Activated CD8-positive, alpha-beta memory T cell treated with anti-CD3 and anti-CD28 coated beads, Interleukin-2, amount 50 U/mL, for 4 hours (primary cell): ENCODE measurements at regions not wholly inside any gene's neighbourhood (a gene's known extent, or its start where the extent isn't known, plus 50 kb on each side); places are given as distances from the start of the nearest gene placed in this dataset.
"Not testable (repeated sequence)": the region's sequence is repeated elsewhere in the genome, so short reads cannot be mapped to it uniquely, and the experiment has no call there.

ENCODE experiments used
- DNase-seq: peaks from one replicate; pipeline ENCODE4 v3.0.0-alpha.2; 2020

DNA sequence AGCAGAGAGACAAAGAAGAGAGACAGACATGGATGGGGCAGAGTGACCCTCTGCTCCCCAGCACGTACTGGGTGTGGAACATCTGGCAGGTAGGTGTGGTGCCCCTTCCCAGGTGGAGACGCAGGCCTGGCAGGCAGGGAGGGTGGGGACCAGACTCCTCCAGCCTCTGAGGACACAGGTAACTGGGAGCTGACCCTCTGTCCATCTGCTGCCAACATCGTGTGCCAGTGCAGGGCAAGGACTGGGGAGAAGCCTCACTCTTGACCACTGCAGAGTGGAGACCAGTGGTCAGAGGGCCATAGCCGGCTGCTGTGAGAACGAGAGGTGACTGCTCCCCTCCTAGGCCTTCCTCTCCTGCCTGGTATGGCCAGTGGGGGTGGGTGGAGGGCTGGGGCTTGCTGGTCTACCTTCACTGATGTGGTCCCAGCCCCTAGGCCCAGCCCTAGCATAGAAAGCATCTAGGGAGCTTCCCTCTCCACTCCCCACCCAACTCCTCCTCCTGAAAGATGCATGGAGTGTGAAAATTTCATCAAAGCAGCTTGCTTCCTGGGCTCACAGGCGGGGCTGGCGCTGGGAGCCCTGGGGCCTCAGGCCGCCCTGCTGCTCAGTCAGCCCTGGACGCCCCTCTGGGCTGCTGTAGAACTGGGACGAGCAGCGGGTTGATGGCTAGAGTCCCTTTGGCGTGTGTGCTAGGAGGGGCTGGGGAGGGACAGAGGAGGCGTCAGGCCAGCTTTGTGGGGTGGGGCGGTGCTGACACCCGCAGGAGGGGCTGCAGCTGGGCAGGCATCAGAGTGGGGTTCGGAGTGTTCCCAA, 90.3 kb downstream of the PLXNA1 start:
- no peak for DNase-seq

DNA sequence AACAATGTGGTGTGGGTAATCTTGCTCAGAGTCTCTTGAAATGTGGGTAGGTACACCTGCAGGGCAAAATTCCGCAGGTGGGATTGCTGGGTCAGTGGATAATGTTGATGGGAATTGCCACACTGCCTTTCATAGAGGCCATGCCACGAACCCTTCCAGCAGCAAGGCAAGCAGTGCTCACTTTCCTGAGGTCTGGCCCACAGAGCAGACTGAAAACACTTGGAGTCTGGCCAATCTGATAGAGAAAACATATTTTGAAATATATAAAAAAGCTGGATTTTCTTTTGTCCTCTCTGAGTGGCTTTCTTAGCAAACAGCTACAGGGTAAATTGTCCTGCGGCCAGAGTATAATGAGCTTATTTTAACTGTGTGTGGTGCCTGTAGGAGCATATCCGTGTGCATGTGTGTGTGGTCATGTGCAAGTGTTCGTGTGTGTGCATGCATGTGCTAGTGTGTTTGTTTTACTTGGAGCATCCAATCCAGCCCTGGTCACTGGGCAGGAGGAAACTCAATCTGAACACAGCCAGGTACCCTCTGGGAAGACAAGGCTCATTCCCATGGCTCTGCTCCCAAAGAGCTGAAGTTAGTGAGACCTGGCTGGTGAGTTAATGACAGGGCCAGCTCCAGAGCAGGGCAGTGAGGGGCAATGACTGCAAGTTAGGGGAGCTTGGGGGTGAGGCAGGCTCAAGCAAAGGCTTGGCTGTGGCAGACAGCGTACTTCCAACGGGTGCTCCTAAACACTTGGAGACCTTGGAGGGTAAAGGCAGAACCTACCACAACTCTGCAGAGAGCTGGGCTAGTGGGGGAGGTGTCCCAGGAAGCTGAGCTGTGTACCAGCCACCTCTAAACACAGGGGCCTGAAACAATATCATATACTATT, 91.3 kb downstream of the PLXNA1 start:
- DNase-seq = no peak

DNA sequence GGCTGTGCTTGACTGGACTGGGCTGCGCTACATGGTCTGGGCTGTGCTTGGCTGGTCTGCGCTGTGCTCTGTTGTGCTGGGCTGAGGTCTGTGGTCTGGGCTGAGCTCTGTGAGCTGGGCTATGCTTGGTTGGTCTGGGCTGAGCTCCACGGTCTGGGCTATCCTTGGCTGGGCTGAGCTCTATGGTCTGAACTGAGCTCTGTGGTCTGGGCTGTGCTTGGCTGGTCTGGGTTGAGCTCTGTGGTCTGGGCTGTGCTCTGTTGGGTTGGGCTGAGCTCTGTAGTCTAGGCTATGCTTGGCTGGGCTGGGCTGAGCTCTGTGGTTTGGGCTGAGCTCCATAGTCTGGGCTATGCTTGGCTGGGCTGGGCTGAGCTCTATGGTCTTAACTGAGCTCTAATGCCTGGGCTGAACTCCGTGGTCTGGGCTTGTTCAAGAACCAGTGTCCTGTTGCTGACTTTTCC, 92.0 kb downstream of the PLXNA1 start:
- DNase-seq = no peak

DNA sequence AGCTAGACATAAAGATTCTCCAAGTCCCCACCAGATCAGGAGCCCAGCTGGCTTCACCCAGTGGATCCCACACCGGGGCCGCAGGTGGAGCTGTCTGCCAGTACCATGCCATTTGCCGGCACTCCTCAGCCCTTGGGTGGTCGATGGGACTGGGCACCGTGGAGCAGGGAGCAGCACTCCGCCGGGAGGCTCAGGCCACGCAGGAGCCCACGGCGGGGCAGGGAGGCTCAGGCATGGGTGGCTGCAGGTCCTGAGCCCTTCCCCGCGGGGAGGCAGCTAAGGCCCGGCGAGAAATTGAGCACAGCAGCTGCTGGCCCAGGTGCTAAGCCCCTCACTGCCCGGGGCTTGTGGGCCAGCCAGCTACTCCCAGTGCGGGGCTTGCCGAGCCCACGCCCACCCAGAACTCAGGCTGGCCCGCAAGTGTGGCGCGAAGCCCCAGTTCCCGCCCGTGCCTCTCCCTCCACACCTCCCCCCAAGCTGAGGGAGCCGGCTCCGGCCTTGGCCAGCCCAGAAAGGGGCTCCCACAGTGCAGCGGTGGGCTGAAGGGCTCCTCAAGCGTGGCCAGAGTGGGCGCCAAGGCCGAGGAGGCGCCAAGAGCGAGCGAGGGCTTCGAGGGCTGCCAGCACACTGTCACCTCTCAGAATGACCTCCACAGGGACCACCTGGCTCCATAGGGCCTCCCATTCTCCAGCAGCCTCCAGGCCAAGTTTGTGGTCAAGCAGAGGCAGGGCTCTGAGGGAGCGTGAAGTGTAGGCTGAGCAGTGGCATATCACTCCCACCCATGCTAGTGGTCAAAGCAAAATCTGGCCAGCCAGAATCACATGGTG, 93.5 kb downstream of the PLXNA1 start:
- DNase-seq = not testable (repeated sequence)

DNA sequence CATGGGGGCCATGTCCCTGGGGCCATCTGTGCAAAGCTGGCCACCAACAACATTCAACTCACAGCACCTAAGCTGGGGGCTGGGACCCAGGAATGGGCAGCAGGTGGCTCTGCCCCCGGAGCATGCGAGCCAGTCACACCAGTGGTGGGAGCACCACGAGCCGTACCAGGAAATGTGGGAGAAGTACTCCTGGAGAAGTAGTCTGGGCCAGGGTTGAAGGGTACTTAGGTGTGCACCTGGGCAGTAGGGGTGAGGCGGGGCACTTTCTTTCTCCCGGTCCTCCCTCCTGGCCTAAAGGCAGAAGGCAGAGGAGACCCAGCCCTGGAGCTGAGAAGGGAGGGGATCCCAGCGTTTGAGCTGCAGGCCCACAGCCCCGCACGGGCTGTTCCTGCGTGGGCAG, 94.2 kb downstream of the PLXNA1 start:
- no peak for DNase-seq

DNA sequence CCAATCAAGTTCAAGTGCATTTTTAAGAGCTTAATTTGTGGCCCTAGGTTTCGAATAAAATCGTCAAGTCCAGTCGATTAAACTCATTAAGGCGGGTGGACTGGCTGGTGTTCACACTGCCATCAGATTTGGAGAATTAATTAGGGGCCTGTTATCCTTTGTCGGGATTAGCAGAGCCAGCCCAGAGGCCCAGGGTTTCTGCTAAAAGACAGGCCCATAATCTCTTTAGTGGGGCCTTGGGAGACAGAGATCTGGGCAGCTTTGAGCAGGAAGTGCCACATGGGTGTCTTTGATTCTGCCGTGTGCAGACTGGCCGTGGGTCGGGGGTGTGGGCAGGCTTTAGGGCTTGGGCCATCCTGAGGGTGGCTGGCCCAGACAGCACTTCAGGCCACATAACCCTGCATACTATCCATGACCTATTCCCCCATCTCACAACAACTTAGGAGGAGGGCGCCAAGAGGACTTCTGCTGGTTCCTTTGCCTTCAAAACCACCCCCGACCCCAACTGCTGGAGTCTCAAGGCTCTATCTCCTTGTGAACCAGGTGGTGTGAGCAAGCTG, 94.7 kb downstream of the PLXNA1 start:
- no peak for DNase-seq

DNA sequence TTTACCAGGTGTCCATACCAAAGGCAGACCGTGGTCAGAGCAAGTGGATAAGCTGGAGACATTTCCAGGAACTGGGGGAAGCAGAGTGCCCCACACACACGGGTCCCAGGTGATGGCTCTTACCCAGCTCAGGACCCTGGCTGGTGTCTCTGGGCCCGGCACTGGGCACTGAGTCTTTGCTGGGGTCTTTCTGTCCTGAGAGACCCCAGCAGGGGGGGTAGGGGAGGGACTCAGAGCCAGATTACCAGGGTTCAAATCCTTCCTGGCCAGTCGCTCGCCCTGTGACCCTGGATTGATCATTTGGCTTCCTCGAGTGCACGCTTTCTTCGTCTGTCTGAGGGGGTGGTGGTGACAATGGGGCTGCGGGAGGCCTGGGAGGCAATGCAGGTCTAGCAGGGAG, 95.7 kb downstream of the PLXNA1 start:
- no peak for DNase-seq

DNA sequence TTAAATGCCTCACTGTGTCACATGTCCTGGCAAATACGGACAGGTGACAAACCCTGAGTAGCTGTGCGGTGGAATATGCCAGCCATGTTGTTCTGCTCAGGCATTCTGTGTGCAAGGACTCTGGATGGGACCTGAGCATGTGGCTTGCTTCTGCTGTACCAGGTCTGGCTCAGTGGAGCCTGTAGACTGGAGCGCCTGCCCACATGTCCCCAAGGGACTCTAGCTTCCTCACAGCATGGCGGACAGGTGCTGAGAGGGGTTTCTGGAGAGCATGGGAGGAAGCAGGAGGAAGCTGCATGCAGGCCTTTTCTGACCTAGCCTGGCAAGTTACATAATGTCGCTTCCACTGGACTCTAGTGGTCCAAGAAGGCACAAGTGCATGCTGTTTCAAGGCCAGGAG, 96.3 kb downstream of the PLXNA1 start:
- DNase-seq = no peak

DNA sequence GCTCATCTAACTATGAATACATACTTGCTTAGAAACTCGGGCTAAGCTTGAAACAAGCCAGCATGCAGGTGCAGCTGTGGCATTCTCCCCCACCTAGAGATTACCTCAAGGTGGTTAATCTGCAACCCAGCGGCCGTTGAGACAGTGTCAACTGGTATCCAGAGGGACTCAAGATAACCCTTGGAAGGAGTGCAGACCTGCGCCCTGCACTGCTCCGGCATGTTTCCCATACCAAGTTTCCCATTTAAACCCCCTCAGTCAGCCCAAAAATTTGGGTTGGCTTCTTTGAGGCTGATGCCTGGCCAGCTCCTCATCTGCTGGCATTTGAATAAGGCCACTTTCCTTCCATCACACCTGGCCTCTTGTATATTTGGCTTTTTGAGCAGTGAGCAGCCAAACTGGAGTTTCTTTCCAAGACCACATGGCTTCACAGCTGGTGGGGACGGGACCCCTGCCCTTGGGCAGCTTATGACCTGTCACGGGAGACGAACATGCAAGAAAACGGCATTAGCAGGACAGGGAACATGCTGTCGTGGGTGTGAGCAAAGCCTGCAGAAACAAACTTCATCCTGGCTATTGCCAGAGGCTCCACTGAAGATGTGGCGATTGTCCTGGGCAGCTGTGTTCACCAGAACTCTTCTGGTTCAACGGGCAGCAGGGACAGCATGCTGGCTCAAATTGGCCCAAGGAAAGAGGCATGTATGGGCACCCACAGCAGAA, 98.2 kb downstream of the PLXNA1 start:
- DNase-seq = no peak

DNA sequence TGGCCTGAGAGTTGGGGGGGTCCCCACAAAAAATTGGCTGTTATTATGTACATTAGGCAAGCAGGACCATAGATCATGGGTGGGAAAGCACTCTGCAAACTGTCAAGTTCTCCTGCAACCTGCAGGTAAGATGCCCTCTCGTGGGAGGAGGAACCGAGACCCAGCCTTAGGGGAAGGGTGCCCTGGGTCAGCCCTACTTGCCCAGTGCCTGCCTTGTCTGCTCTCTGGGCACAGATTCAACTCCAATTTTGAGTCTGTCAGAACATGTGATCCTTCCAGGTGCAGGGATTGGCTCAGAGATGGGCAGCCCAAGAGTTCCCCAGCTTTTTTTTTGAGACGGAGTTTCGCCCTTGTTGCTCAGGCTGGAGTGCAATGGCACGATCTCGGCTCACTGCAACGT, 99.2 kb downstream of the PLXNA1 start:
- DNase-seq = no peak

DNA sequence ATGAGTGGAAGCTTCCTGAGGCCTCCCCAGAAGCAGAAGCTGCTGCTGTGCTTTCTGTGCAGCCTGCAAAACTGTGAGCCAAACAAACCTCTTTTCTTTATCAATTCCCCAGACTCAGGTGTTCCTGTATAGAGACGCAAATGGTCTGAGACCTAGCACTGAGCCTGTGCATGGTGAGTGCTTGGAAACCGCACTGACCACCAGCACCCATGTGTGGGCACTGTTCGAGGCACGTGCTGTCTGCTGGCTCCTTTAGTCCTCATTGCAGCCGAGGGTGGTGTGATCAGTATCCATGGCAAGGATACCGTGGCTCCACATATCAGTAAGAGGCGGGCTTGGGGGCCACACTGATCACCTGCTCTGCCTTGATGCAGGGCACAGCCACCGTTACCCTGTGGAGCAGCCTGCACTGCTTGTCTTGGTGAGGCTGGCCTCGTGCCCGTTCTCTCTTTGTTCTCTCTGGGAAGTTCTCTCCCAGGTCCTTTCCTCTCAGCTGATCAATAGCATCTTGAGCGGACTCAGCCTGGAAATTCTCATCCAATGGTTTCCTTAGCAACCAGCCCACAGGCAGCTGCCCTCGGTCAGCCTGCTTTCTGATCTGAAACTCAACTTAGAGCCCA, 101.0 kb downstream of the PLXNA1 start:
- DNase-seq = no peak

DNA sequence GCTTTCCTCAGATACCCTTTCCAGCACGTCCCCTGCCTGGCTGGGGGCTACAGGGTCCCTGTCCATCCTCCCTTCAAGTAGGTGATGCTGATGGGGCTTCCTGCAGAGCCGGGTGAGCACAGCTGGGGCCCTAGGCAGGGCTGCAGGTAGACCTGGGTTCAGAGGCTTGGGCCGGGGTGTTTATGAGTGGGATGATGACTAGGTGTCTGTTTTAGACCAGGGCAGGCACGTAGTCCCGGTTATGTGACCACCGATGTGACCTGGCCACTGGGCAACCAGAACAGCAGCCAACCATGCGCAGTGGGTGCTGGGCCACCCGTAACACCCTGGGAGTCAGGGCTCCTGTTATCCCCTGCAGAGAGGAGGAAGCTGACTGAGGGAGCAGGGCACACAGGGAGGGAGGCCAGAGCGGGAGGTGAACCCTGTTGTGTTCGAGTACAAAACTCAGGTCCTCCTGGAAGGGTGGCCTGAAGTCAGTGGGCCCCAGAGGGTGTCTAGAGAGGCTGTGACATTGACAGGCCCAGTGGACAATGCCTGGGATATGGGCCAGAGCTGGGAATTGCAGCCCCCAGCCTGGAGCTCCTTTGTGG, 101.6 kb downstream of the PLXNA1 start:
- DNase-seq = no peak

DNA sequence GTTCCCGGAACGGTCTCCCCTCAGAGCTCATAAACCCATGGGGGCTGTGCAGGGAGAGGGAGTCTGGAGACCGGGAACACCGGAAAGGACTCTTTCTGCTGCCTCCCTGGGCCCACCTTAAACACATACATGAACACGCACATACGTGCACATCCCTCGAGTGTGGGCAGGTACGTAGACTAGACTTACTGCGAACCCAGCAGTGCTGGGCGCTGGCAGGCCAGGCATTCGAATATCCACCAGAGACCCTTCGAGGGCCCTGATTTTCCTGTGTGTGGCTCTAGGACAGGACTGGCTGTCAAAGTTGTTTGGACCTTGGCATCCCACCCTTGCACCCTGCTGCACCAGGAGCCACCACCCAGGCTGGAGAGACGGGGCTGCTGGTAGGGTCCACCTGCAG, 102.7 kb downstream of the PLXNA1 start:
- no peak for DNase-seq

DNA sequence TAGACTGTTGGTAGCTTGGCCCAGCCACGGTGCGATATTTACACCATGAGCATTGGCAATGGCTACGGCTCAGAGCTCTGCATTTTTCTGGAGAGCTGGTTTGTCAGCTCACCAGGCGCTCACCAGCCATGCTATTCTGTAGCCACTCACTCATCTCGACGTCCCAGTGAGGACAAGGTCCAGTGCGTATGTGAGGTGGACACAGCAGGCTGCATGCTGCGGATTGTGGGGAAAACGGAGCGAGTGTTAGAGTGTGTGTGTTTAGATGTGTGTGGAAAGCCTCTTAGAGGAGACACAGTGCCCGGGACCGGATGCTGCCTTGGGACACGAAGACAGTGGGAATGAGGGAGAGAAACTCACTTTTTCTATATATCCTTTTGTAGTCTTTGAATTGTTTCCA, 103.7 kb downstream of the PLXNA1 start:
- DNase-seq = not testable (repeated sequence)

DNA sequence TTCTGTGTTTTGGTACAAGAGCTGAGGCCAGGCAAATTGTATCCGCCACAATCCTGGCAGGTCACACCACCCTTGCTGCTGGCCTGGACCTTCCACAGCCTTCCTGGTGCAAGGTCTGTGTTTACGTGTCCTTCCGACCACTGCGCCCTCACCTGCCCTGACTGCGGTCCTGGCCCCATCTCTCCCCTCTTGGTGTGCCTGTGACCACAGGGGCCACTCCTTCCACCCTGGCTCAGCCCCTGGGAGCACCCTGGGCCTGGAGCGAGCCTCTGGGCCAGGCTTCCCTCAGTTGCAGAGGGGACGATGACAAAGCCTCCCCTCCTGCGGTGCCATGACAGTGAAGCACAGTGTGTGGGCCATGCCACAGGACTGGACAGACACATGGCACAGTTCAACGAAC, 104.5 kb downstream of the PLXNA1 start:
- DNase-seq = no peak

DNA sequence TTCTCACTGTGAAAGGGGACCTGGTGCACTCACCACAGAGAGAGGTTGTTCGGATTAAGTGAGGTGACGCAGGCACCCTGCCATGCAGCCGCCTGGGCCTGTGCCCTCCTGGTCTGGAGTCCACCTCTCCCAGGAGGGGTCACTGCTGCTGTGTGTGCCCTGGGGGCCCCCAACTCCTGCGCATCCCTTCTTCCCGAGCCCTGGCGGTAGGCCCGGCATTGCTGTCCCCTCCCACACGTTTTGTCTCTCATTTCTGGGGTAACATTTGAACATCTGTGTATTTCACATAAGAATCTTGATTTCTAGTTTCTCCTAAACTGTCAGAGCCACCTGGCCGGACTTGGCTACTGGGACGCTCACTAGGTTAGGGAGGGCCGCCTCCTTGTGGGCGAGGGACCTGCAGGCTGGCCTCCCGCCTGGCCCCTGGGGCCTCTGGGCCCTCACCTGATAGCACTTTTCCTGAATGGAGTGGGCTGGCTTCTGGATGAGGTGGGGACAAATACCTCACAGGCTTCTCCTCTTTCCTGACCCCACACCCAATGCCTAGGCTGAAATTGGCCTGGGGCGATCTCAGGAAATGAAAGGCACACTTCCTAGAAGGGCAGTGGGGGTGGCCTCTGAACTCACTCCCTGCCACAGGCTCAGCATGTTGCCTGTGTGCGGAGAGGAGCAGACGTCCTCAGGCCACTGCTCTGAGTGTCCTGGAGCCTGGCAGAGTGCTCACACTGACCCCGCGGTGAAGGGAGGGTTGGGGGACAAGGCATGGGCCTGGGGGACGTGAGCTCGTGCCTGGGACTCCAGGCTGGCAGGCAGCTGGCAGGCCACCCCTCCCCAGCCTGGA, 104.2 kb upstream of the PRR23E start:
- DNase-seq = no peak

DNA sequence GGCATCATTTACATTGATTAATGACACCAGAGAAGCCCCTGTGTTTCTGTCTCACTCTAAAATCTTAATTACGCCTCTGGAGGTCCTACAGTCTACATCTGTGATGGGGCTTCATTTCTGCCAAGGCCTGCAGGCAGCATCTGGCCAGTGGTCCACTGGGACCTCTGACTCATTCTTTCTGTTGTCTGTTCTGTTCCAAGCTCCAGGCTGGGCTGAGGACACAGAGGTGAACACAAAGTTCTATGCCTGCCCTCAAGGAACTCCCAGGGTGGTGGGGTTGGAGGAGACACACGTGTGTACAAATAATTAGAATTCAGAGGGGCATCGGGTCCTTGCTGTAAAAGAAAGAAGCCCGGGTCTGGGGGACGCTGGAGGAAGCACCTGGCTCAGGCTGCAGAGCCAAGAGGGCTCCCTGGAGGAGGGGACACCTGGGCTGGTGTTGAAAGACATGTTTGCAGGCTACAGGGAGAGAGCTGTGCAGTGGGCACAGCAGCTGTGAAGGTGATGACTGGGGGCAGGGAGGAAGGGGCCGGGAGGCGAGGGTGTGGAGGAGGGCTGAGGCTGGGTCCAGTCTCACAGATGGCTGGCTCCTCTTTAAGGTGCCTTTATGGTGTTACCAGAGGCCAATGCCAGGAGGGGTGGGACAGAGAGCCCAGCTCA, 103.3 kb upstream of the PRR23E start:
- no peak for DNase-seq

DNA sequence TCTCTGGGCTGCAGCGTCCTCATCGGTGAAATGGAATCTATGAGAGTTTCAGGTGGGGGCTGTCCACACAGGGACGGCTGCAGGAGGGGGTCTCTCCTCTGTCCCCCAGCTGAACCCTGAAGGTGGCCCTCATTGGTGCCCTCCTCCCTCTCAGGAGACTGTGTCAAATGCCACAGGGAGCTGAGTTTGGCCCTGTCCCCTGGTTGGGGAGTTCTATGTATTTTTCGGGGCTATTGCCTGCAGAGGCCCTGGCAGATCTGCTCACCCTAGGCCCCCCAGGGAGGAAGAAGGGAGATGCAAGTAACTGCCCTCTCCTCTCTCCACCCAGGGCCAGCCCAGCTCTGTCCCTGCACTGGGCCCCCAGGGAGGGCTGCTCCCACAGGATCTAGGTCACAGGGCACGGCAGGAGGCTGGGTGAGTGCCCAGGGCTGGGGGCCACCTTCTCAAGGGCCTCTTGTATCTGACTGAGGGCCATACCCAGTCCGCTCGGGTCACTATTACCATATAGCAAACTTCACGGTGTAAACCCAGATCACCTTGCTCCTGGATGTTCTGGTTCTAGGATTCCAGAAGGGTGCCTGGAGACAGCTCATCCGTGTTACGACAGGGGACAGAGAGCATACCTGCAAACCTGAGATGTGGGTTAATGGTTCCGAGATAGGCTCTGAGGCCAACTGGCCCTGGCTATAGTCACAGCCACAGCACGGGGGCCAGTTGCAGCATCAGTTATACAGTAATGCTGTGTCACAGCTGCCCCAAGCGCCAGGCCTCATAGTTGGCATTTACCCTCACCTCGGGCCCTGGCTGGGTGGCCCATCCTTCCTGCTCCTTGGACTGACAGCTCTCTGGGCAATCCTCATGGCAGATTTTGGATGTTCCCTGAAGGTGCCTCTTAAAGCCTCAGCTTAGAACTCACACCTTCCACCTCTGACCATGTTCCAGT, 102.4 kb upstream of the PRR23E start:
- no peak for DNase-seq

DNA sequence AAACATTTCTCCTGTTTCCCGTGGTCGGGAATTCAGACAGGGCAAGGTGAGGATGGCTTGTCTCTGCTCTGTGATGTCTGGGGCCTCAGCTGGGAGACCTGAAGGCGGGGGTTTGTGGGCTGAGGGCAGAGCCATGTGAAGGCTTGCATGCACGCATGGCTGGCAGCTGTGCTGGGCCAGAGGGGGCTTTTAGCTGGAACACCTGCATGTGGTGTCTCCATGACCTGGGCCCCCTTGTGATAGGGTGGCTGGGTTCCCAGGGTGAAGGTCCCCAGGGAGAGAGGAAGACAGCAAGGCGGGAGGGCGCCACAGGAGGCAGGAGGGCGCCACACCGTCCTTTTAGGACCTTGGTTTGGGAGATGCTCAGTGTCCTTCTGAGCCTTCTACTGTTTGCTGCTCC, 101.6 kb upstream of the PRR23E start:
- DNase-seq = no peak
